GM12875 (cell line): ENCODE measurements at regions not wholly inside any gene's neighbourhood (a gene's known extent, or its start where the extent isn't known, plus 50 kb on each side); places are given as distances from the start of the nearest gene placed in this dataset.

Experiments
- H3K4me3 ChIP-seq: one replicate; pipeline ENCODE4 v1.5.1; 2011; ENCODE audit warnings: low read depth, low read length, control low read depth
- CTCF ChIP-seq: IDR thresholded peaks from 2 replicates; pipeline ENCODE4 v1.5.1; 2011; ENCODE audit warnings: low read depth, mild to moderate bottlenecking, control low read depth, inconsistent platforms, low read length, moderate library complexity, borderline replicate concordance; ENCODE audit not compliant: insufficient read depth

GRCh38 chr4:57924951-57925350, 814.8 kb upstream of the IGFBP7 start:
- H3K4me3 ChIP-seq = no peak overlapping the region
- no peak for TF ChIP-seq CTCF

GRCh38 chr4:57916479-57916878, 806.3 kb upstream of the IGFBP7 start:
- no peak for TF ChIP-seq CTCF
- H3K4me3 ChIP-seq = no peak overlapping the region

- no peak overlapping the region for H3K4me3 ChIP-seq
- TF ChIP-seq CTCF = no peak
Observed at GRCh38 chr4:57911203-57911602, 801.0 kb upstream of the IGFBP7 start.

GRCh38 chr4:57910151-57910550, 800.0 kb upstream of the IGFBP7 start:
- no peak overlapping the region for H3K4me3 ChIP-seq
- no peak for TF ChIP-seq CTCF

DNA sequence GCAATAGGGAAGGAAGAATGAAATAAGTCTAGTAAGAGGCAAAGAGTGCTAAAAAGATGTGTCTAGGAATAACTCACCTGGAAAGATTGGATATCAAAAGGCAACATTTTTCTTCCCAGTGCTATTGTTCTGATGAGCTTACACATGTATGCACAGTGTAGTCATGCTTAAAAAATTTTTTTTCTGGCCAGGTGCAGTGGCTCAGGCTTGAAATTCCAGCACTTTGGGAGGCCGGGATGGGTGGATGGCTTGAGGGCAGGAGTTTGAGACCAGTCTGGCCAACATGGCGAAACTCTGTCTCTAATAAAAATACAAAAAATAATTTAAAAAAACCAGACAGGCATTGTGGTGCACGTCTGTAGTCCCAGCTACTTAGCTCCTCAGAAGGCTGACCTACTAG, 795.8 kb upstream of the IGFBP7 start:
- no peak for TF ChIP-seq CTCF
- H3K4me3 ChIP-seq = no peak overlapping the region

DNA sequence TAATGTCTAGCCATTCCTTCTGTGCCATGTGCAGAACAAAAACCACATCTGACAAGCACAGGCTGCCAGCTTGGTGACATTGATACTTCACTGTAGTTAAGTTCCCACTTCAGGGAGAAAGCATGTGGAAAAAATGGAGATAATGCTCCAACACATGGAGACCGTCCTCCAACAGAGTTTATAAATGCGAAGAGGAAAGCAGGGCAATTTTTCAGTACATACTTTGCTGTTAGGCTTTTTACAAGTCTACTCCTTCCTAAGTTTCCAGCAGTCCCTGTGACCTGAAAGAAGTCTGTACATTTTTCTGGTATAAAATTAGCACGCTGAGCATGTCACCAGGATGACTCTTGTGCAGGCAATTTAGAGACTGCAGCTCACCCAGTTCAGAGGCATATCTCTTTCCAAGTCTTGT, 766.9 kb upstream of the IGFBP7 start:
- no peak overlapping the region for H3K4me3 ChIP-seq
- no peak for TF ChIP-seq CTCF

GRCh38 chr4:57875829-57876392, 765.7 kb upstream of the IGFBP7 start:
- TF ChIP-seq CTCF = no peak
- H3K4me3 ChIP-seq = no peak overlapping the region
